Left colon (tissue), 2 donors: ENCODE measurements at regions not wholly inside any gene's neighbourhood (a gene's known extent, or its start where the extent isn't known, plus 50 kb on each side); places are given as distances from the start of the nearest gene placed in this dataset.
A peak's percentile ranks its signal among the peaks of the same experiment; 100 is the strongest.

Source experiments
- ATAC-seq: fragments of 200-7000 bp; cut with Tn5 transposase; one replicate; pipeline ENCODE4 v1.9.1; 2020; ENCODE audit warnings: mild to moderate bottlenecking, moderate library complexity
- DNase-seq, 2 donors: peaks; one replicate each; pipeline ENCODE4 v3.0.0-alpha.2; 2020
- intact Hi-C, 2 donors: fragments of 100-400 bp; cut with DNase I in 1 of 2; cut with micrococcal nuclease in 1 of 2; formaldehyde crosslinking; loops; one replicate each; pipeline versions ENCODE4 v1.11.2 to v1.14.0; 2022; cut with DNase I, micrococcal nuclease
- donor health status: DM: no; HTN: no; CAD: no.
- donor health status: DM: yes; HTN: yes; CAD: no.

- DNase-seq (no peak), ATAC-seq (no peak)
- intact Hi-C loops: no loop called here
These were observed 316.1 kb downstream of the AACS start for GRCh38 chr12:125381373-125381772.

- DNase-seq (no peak), ATAC-seq (no peak)
- intact Hi-C loops: no loop called here
These were observed 317.7 kb downstream of the AACS start for GRCh38 chr12:125382926-125383325.

DNA sequence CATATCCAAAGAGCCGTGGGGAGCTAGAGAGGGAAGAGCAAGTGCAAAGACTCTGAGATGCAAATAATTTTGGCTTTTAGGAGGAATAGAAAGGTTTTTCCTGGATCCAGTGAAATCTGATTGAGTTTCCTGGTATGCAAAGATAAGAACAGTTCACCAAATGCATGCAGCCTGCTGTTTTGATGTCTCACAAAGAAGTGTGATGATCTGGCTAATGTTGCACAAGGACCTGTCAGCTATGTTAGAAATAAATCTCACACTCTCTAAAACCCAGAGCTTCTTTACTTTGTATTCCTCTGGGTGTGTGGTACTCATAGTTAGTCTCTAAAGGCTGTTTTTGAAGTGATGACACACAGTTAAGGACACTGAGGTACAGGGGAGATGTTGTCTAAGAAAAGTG lies 321.4 kb downstream of the AACS start:
- intact Hi-C loops: no loop called here
- ATAC-seq (peak; percentile 20), DNase-seq (no peak)

- intact Hi-C loops: no loop called here
- DNase-seq (no peak), ATAC-seq (peak; percentile 86)
These were observed 322.0 kb downstream of the AACS start for GRCh38 chr12:125387206-125387605.

DNA sequence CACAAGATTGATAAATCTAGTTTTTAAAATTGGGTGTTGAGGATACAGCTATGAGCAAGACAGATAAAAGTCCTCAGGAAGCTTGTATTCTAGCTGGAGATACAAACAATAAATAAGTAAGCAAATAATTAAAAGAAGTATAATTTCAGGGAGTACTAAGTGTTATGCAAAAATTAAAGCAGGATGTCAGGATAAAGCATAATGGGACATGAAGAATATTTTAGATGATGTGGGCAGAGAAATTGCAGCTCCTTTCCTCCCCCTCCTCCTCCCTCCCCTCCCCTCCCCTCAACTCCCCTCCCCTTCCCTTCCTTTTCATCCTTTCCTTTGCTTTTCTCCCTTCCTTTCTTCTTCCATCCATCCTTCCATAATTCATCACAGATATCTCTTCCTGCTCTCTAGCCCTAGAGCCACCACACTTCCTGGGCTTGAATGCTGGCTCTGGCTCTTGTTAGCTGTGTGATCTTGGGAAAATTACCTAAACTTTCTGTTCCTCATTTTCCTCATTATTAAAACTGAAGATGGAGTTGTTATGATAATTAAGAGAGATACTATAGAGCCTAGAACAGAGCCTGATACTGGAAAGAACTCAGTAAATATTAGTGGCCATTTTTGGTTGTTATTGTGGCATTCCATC lies 323.9 kb downstream of the AACS start:
- ATAC-seq: no peak
- intact Hi-C loops: no loop called here
- no peak for DNase-seq

- intact Hi-C loops: no loop called here
- peak; percentile 98 for ATAC-seq
- peak; percentile 35 to 54 for DNase-seq
These were observed 328.3 kb downstream of the AACS start for GRCh38 chr12:125393569-125393968.

- no peak for ATAC-seq
- DNase-seq: no peak
- intact Hi-C loops: no loop called here
These were observed 330.5 kb downstream of the AACS start for GRCh38 chr12:125395583-125396215.

DNA sequence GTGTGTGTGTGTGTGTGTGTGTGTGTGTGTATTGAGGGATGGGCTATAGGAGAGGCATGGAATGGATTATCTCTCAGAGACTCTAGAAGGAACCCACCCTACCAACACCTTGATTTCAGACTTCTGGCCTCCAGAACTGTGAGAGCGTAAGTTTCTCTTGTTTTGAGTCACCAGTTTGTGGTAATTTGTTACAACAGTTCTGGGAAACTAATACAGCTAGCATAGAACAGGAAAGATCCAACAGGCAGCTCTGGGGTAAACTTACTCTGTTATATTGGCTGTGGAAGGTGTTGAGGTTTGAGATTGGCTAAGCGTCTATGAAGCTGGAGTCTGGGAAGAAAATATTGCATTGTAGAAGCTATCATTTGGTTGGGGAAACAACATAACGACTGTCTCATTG lies 334.3 kb downstream of the AACS start:
- DNase-seq: no peak
- ATAC-seq: no peak
- intact Hi-C loops: no loop called here

- ATAC-seq (peak; percentile 49), DNase-seq (no peak)
- intact Hi-C loops: no loop called here
These were observed 337.9 kb downstream of the AACS start for GRCh38 chr12:125402874-125403789.

DNA sequence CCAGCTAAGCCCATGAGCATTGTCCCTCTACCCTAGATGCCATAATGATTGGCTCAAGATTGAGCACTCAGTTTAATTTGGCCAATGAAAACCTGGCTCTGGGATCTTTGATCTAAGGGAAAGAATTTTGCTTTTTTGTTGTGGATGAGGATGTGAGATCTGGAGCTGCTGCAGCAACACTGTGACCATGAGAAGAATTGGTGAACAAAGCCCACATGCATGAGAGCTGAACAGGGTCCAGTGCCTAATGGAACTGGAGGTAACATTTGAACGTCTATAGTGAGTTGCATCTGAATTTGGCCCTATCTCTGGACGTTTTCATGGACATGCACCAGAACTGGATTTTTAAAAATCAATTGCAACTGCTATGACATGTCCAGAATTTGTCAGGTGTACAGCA lies 338.6 kb downstream of the AACS start:
- ATAC-seq: no peak
- intact Hi-C loops: no loop called here
- no peak for DNase-seq

GRCh38 chr12:125406131-125406530 lies 340.9 kb downstream of the AACS start:
- DNase-seq (no peak), ATAC-seq (no peak)
- intact Hi-C loops: no loop called here

DNA sequence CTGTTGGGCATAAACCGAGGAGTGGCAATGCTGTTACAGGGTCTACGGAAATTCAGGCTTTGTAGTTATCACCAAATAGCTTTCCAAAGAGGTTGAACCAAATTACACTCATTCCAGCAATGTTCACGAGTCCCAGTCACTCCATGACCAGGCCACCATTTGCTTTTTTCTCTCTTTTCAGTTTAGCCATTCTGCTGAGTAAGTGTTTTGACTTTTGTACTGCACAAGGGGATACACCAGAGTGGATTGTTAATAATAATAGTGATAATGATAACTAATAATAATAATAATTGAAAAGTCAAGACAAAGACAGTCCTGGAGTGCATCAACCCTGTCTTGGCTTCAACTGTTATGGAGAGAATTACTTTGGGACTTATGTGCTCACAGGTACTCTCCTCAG lies 343.5 kb downstream of the AACS start:
- intact Hi-C loops: no loop called here
- no peak for DNase-seq
- ATAC-seq: no peak

DNA sequence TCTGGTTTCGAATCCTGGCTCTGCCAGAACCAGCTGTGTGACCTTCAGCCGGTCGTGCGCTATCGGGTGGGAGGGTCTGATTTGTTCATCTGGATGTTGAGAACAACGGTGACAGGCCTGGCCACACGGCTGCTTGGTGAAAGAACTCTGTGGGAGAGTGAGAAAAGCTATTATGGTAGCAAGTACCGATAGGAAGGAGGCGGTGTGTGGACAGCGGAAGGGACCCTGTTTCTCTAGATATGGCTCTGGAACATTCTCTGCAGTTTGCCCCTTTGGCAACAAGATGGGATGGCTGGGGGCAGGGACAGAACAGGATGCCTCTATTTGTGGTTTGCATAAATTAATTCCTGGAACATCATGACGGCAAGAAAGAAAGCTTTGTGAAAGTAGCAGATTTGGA lies 347.3 kb downstream of the AACS start:
- intact Hi-C loops: no loop called here
- no peak for ATAC-seq
- DNase-seq: no peak

GRCh38 chr12:125417446-125417845 lies 352.2 kb downstream of the AACS start:
- intact Hi-C loops: no loop called here
- ATAC-seq (no peak), DNase-seq (no peak)

DNA sequence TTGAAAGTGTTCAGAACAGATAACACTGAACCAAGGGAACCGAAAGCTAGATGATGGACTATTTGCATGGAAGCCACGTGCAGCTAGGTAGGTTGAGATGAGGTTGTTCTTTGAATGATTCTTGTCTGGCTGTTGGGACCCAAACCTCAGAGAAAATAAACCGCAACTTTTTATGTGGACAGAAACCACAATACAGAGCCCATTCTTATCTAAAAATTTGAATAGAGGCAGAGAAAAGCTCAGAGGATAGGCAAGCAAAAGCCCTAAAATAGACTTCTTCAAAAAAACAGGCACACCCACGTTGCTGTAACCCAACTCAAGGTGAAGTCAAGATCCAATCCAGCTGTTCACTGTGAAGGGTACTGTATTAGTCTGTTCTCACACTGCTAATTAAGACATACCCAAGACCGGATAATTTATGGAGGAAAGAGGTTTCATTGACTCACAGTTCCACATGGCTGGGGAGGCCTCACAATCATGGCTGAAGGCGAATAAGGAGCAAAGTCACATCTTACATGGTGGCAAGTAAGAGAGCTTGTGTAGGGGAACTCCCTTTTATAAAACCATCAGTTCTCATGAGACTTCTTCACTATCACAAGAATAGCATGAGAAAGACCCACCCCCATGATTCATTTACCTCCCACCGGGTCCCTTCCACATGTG lies 353.8 kb downstream of the AACS start:
- intact Hi-C loops: no loop called here
- no peak for DNase-seq
- no peak for ATAC-seq

- DNase-seq: no peak
- intact Hi-C loops: no loop called here
- ATAC-seq: no peak
These were observed 359.7 kb downstream of the AACS start for GRCh38 chr12:125424909-125425308.

DNA sequence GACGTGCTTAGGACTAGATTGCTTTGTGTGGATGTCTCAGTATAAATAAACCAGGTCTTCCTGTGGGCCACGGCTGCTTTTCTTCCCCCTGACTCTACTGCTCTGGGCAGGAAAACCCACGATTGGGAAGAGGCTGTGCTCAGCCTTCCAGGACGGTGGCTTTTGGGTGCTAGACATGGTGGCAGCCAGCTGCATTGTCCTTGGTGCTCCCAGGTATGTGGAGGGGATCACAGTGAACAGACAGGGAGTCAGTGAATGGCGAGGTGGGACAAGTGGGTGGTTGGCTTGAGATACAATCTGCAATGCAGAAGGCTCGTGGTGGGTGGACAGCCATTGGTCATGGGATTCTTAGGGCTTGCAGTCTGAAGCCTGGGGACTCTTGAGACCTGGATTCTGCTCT lies 366.3 kb downstream of the AACS start:
- ATAC-seq (no peak), DNase-seq (no peak)
- intact Hi-C loops: no loop called here

GRCh38 chr12:125434131-125434530 lies 368.9 kb downstream of the AACS start:
- intact Hi-C loops: no loop called here
- no peak for DNase-seq
- no peak for ATAC-seq

DNA sequence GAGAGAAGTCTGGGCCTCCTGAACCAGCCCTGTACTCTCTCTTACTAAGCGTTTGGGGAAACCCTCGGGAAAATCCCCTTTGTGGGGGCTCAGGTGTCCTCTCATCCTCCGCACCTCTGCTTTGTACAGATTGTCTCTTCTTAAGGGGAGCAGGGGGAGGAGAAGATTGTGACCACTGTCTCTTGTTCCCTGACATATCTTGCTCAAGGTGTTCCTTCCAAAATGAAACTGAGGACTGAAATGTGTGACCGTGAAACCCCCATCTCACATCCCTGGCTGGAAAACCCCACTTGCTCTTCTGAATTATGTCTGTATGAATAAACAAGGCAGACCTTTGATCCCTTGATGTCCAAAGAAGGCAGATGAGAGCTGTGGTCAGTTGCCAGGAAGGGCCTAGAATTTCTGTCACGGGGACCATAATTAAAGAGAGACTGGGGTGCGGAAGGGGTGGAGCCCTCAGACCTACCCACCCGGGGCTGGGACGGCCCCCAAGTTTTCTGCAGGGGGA lies 369.8 kb downstream of the AACS start:
- DNase-seq: no peak
- intact Hi-C loops: no loop called here

More for the DNA sequence above, 369.8 kb downstream of the AACS start:
- ATAC-seq: no peak
